Right lobe of liver (tissue), 4 donors: ENCODE measurements at regions not wholly inside any gene's neighbourhood (a gene's known extent, or its start where the extent isn't known, plus 50 kb on each side); places are given as distances from the start of the nearest gene placed in this dataset.

Experiments
- POLR2A ChIP-seq: fragments of 450-650 bp; IDR thresholded peaks from one replicate; pipeline ENCODE4 v1.6.1; 2017; ENCODE audit warnings: antibody characterized with exemption, mild to moderate bottlenecking
- TF ChIP-seq, protein P1 (sequence below), 4 donors: fragments of 200-600 bp in 3 of 4; fragments of 450-650 bp in 1 of 4; IDR thresholded peaks; one replicate each; pipeline versions ENCODE4 v1.5.1 to v1.8.0; 2016 to 2022; ENCODE audit warnings: antibody characterized with exemption in 4 of 4, mild to moderate bottlenecking in 2 of 4
- donor health status: DM: no; HTN: no; CAD: no.
- donor health status: DM: no; HTN: no; CAD: no.
- donor health status: DM: no; HTN: yes; CAD: no.

GRCh38 chr15:67914028-67914427 is 74.2 kb upstream of the RNU6-1 start:
- TF ChIP-seq, protein P1, sequence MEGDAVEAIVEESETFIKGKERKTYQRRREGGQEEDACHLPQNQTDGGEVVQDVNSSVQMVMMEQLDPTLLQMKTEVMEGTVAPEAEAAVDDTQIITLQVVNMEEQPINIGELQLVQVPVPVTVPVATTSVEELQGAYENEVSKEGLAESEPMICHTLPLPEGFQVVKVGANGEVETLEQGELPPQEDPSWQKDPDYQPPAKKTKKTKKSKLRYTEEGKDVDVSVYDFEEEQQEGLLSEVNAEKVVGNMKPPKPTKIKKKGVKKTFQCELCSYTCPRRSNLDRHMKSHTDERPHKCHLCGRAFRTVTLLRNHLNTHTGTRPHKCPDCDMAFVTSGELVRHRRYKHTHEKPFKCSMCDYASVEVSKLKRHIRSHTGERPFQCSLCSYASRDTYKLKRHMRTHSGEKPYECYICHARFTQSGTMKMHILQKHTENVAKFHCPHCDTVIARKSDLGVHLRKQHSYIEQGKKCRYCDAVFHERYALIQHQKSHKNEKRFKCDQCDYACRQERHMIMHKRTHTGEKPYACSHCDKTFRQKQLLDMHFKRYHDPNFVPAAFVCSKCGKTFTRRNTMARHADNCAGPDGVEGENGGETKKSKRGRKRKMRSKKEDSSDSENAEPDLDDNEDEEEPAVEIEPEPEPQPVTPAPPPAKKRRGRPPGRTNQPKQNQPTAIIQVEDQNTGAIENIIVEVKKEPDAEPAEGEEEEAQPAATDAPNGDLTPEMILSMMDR (IDR thresholded peaks at IDR 0.05): no peak
- TF ChIP-seq POLR2A: no peak
